Upper lobe of left lung (tissue), 4 donors: ENCODE measurements at regions not wholly inside any gene's neighbourhood (a gene's known extent, or its start where the extent isn't known, plus 50 kb on each side); places are given as distances from the start of the nearest gene placed in this dataset.

Source experiments
- EP300 ChIP-seq, 4 donors: sonication (generic); formaldehyde crosslinking; IDR thresholded peaks; one replicate each; pipeline ENCODE4 v1.5.1; 2017; ENCODE audit warnings: antibody characterized with exemption in 4 of 4, control low read depth in 2 of 4
- POLR2A ChIP-seq, 4 donors: fragments of 450-650 bp; IDR thresholded peaks; one replicate each; pipeline ENCODE4 v1.5.1; 2016 to 2017; ENCODE audit warnings: antibody characterized with exemption in 4 of 4, mild to moderate bottlenecking in 2 of 4
- POLR2AphosphoS5 ChIP-seq, 2 donors: sonication (generic); formaldehyde crosslinking; IDR thresholded peaks; one replicate each; pipeline ENCODE4 v1.5.1; 2017; ENCODE audit warnings: antibody characterized with exemption in 2 of 2
- TF ChIP-seq, protein P1 (sequence below), 6 experiments: fragments of 450-650 bp in 4 of 6; fragments of 200-600 bp in 2 of 6; sonication (generic) in 2 of 6; IDR thresholded peaks; one replicate each; pipeline ENCODE4 v1.5.1; 2016 to 2019; ENCODE audit warnings: antibody characterized with exemption in 6 of 6

- TF ChIP-seq POLR2A (IDR thresholded peaks at IDR 0.05) (no peak), POLR2AphosphoS5 (IDR thresholded peaks at IDR 0.05) (no peak), EP300 (IDR thresholded peaks at IDR 0.05) (no peak)
- TF ChIP-seq, protein P1, sequence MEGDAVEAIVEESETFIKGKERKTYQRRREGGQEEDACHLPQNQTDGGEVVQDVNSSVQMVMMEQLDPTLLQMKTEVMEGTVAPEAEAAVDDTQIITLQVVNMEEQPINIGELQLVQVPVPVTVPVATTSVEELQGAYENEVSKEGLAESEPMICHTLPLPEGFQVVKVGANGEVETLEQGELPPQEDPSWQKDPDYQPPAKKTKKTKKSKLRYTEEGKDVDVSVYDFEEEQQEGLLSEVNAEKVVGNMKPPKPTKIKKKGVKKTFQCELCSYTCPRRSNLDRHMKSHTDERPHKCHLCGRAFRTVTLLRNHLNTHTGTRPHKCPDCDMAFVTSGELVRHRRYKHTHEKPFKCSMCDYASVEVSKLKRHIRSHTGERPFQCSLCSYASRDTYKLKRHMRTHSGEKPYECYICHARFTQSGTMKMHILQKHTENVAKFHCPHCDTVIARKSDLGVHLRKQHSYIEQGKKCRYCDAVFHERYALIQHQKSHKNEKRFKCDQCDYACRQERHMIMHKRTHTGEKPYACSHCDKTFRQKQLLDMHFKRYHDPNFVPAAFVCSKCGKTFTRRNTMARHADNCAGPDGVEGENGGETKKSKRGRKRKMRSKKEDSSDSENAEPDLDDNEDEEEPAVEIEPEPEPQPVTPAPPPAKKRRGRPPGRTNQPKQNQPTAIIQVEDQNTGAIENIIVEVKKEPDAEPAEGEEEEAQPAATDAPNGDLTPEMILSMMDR (IDR thresholded peaks at IDR 0.05): no peak
Observed at GRCh38 chr13:106263801-106264200, 271.7 kb downstream of the EFNB2 start.
